ENCODE measurements at regions not wholly inside any gene's neighbourhood (a gene's known extent, or its start where the extent isn't known, plus 50 kb on each side); places are given as distances from the start of the nearest gene placed in this dataset.

DNA sequence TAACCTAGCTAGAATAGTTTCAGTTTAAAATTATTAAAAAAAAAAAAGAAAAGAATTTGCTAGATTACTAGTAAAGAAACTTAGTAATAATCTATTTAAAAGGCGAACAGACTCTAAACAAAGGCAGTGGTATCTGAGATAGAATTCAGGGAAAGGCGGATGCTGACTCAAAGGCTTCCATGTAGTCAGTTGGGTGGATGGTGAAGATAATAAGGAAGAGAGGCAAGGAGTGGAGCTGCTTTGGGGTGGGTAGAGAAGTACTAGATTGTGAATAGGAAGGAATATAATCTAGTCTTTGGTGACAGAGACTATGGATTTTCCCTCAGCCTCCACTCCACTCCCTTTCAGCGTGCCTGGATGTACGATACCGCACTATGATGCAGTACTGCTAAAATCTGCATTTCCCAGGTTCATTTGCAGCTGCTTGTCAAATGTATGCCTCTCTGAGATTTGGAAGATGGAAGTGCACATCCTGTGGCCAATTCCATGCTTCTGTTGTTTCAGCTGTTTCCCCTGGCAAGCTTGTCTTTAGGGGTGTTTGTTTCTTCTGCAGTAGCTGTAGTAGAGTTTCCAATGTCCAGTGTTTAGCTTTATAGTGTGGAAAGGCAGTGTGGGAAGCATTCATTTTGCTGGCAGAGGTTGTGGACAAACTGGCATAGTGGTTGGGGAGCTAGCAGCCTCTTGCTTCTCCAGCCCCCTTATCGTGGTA, 184.6 kb upstream of the NRIP1 start:
- Histone ChIP-seq H3K4me3 (no peak overlapping the region), H3K4me1 (peaks cover 0 to 16% (median 9%) of the 10 kb centered on the region in 10 experiments; a peak in 11 of 20 replicates), H3K27me3 (no peaks in the 10 kb centered on the region), H3K27ac (no peak overlapping the region), H3K9me3 (replicated peaks in 1 of 11) (peaks cover 0 to 11% (median 7%) of the 10 kb centered on the region in 11 experiments; a peak in 10 of 22 replicates), H3K36me3 (no peaks in the 10 kb centered on the region), H4K20me1 (no peaks in the 10 kb centered on the region), H3K9ac (no peak overlapping the region), H3K4me2 (no peak overlapping the region)
- no peak for TF ChIP-seq Cebpa-rat (IDR thresholded peaks at IDR 0.05)

DNA sequence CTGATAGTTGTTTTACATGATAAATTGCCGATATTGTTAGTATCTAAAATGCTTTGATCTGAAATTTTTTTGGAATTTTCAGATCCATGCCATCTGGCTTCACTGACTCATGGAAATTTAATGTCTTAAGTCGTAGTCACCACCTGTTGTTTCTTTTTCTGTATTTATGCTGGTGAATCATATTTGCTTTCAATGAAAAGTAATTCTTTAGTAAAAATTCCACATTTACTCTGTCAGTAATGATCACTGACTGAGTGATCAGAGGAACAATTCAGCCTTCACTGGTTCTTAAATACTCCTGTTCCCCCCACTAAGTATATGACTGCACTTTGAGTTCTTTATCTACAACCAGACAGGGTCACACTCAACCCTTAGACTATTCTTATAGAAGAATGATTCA, 185.6 kb upstream of the NRIP1 start:
- no peak for TF ChIP-seq Cebpa-rat (IDR thresholded peaks at IDR 0.05)
- Histone ChIP-seq H3K9me3 (replicated peaks in 1 of 11) (peaks cover 0 to 11% (median 7%) of the 10 kb centered on the region in 11 experiments; a peak in 10 of 22 replicates), H3K36me3 (no peaks in the 10 kb centered on the region), H3K4me2 (no peak overlapping the region), H3K9ac (no peak overlapping the region), H3K4me3 (no peak overlapping the region), H4K20me1 (no peaks in the 10 kb centered on the region), H3K4me1 (peaks cover 0 to 21% (median 9%) of the 10 kb centered on the region in 10 experiments; a peak in 11 of 20 replicates), H3K27ac (no peak overlapping the region), H3K27me3 (no peaks in the 10 kb centered on the region)

DNA sequence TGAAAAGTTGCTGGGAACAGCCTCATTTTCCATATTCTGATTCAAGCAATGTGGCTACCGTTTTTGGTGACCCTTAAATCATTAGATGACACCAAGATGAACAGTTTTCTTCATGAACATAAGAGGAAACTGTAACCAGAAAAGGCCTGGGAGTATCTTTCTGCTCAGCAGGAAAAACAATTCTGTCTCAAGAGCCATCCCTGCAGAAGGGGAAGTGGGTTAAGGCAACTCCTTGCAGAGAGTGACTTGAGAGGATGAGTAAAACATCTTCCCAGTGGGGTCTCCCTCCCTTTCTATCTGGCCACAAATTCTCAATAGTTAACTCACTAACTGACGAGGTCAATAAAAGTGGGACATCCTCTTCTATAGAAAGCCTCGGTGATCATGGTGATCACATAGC, 187.6 kb upstream of the NRIP1 start:
- Histone ChIP-seq H4K20me1 (no peaks in the 10 kb centered on the region), H3K4me3 (no peak overlapping the region), H3K9ac (no peak overlapping the region), H3K36me3 (no peaks in the 10 kb centered on the region), H3K27ac (0 out of 22 replicates have a peak overlapping the region, but pooled peaks of 1 of the 11 experiments have one; percentile 13), H3K4me1 (peaks cover 0 to 27% (median 9%) of the 10 kb centered on the region in 10 experiments; a peak in 11 of 20 replicates), H3K9me3 (replicated peaks in 1 of 11) (peaks cover 0 to 11% (median 7%) of the 10 kb centered on the region in 11 experiments; a peak in 10 of 22 replicates), H3K27me3 (no peaks in the 10 kb centered on the region), H3K4me2 (peak overlapping the region in 5 of 11 experiments; percentile 16 to 50 (median 30); a peak in 8 of 22 replicates)
- no peak for TF ChIP-seq Cebpa-rat (IDR thresholded peaks at IDR 0.05)

DNA sequence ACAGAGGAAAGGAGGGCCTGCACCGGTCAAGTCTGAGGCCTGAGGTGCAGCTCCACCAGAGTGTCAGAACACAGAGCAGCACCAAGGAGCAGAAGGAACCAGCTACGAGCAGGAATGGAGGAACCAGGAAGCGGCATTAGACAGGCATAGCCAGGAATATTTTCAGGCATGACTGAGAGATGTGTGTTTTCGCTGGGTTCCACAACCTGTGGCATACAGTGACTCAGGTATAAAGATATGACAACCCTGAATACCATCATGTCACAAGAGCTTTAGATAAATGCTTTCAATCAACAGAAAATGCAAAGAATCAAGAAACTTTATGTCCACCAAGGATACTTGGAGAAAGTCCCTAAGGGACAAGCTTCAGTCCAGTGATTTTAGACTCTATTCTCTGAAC, 189.3 kb upstream of the NRIP1 start:
- no peak overlapping the region for H3K4me2 ChIP-seq
- no peak overlapping the region for H3K27ac ChIP-seq
- peaks cover 0 to 11% (median 7%) of the 10 kb centered on the region in 11 experiments; a peak in 10 of 22 replicates for H3K9me3 ChIP-seq (replicated peaks in 1 of 11)
- H3K9ac ChIP-seq, result no peak overlapping the region
- H3K36me3 ChIP-seq, result no peaks in the 10 kb centered on the region
- H3K4me1 ChIP-seq, result peaks cover 0 to 27% (median 9%) of the 10 kb centered on the region in 10 experiments; a peak in 11 of 20 replicates
- H3K27me3 ChIP-seq, result no peaks in the 10 kb centered on the region
- no peak for TF ChIP-seq Cebpa-rat (IDR thresholded peaks at IDR 0.05)
- H3K4me3 ChIP-seq, result no peak overlapping the region
- H4K20me1 ChIP-seq, result no peaks in the 10 kb centered on the region

DNA sequence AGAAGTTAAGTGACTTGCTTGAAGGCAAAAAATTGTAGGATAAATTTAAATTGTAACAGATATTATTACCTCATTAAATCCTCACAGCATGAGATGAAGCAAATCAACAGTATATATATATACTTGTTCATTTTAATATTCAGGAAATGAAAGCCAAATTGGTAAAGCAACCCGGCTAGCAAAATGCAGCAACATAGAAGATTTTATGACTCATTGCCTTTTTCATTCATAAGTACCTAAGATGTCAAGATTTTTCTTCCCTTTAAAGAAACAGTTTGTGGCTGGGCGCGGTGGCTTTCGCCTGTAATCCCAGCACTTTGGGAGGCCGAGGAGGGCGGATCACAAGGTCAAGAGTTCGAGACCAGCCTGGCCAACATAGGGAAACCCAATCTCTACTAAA, 190.5 kb upstream of the NRIP1 start:
- H3K27ac ChIP-seq, result no peak overlapping the region
- H4K20me1 ChIP-seq, result no peaks in the 10 kb centered on the region
- H3K27me3 ChIP-seq, result no peaks in the 10 kb centered on the region
- H3K4me1 ChIP-seq, result peaks cover 0 to 27% (median 9%) of the 10 kb centered on the region in 10 experiments; a peak in 11 of 20 replicates
- H3K4me2 ChIP-seq, result peak overlapping the region in 2 of 11 experiments; percentile 2 to 42; a peak in 1 of 22 replicates
- peaks cover 0 to 11% (median 7%) of the 10 kb centered on the region in 11 experiments; a peak in 10 of 22 replicates for H3K9me3 ChIP-seq (replicated peaks in 1 of 11)
- no peaks in the 10 kb centered on the region for H3K36me3 ChIP-seq
- no peak overlapping the region for H3K4me3 ChIP-seq
- TF ChIP-seq Cebpa-rat (IDR thresholded peaks at IDR 0.05), result no peak
- H3K9ac ChIP-seq, result no peak overlapping the region

DNA sequence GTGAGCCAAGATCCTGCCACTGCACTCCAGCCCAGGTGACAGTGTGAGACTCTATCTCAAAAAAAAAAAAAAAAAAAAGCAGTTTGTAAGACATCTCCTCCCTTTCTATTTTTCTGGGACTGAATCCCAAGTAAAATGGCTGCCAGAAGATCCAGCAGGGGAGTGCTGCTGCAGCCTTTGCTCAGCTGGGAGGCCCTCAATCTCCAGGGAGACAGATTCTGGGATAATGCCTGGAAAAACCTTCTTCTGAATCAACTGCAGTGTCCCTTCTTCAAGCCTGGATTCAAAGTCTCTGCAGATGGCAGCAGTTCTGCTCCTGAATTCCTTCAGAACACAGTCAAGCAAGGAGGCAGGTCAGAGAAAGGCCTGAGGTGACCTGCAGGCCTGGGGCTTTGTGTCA, 191.0 kb upstream of the NRIP1 start:
- H3K4me1 ChIP-seq, result peaks cover 0 to 27% (median 9%) of the 10 kb centered on the region in 10 experiments; a peak in 11 of 20 replicates
- no peak overlapping the region for H3K9ac ChIP-seq
- peak overlapping the region in 2 of 11 experiments; percentile 2 to 42; a peak in 1 of 22 replicates for H3K4me2 ChIP-seq
- no peaks in the 10 kb centered on the region for H4K20me1 ChIP-seq
- peaks cover 0 to 14% (median 7%) of the 10 kb centered on the region in 11 experiments; a peak in 10 of 22 replicates for H3K9me3 ChIP-seq (replicated peaks in 1 of 11)
- H3K4me3 ChIP-seq, result no peak overlapping the region
- no peak overlapping the region for H3K27ac ChIP-seq
- no peaks in the 10 kb centered on the region for H3K27me3 ChIP-seq
- no peak for TF ChIP-seq Cebpa-rat (IDR thresholded peaks at IDR 0.05)
- H3K36me3 ChIP-seq, result no peaks in the 10 kb centered on the region

DNA sequence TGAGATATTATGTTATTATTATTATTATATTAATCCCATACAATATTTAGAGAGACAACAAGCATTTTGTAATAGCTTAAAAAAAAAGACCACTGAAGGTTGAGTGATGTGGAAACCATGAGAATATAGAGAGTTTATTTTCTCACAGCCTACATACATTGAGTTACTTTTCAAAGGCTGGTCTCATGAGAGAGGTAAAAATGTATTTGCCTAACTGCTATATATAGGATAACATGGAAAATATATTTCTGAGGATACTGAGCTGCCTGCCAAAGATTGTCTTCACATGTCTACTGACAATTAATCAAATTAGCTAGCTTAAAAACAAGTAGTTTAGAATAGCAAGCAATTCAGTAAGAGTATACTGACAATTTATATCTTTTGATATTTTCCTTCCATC, 192.2 kb upstream of the NRIP1 start:
- H3K9ac ChIP-seq, result no peak overlapping the region
- H3K27me3 ChIP-seq, result no peaks in the 10 kb centered on the region
- no peaks in the 10 kb centered on the region for H3K36me3 ChIP-seq
- H3K4me1 ChIP-seq, result peaks cover 0 to 24% (median 9%) of the 10 kb centered on the region in 10 experiments; a peak in 11 of 20 replicates
- H3K4me2 ChIP-seq, result no peak overlapping the region
- no peak for TF ChIP-seq Cebpa-rat (IDR thresholded peaks at IDR 0.05)
- peaks cover 0 to 19% (median 7%) of the 10 kb centered on the region in 11 experiments; a peak in 10 of 22 replicates for H3K9me3 ChIP-seq (replicated peaks in 1 of 11)
- no peaks in the 10 kb centered on the region for H4K20me1 ChIP-seq
- H3K4me3 ChIP-seq, result no peak overlapping the region
- no peak overlapping the region for H3K27ac ChIP-seq

DNA sequence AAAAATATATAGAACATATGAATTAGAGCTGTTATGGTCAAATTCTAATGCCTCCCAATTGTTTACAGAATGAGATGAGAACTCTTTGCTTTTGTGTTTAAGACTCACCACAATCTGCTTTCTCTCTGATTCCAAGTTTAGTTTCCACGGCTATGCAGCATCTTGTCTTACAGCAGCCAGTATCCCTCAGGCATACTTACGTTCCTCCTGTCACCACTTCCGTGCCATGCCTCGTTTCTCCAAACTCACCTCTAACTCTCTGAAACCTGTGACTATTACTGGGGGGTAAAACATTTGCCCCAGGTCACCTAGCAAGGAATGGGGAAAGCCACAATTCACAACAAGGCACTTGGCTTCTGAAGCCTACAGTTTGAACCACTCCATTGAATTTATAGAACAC, 192.8 kb upstream of the NRIP1 start:
- no peaks in the 10 kb centered on the region for H3K27me3 ChIP-seq
- H3K4me3 ChIP-seq, result no peak overlapping the region
- H3K36me3 ChIP-seq, result no peaks in the 10 kb centered on the region
- no peaks in the 10 kb centered on the region for H4K20me1 ChIP-seq
- H3K4me2 ChIP-seq, result no peak overlapping the region
- H3K9me3 ChIP-seq (replicated peaks in 1 of 11), result peaks cover 0 to 19% (median 7%) of the 10 kb centered on the region in 11 experiments; a peak in 11 of 22 replicates
- H3K4me1 ChIP-seq, result peaks cover 0 to 17% (median 4%) of the 10 kb centered on the region in 10 experiments; a peak in 11 of 20 replicates
- no peak for TF ChIP-seq Cebpa-rat (IDR thresholded peaks at IDR 0.05)
- no peak overlapping the region for H3K9ac ChIP-seq
- no peak overlapping the region for H3K27ac ChIP-seq

DNA sequence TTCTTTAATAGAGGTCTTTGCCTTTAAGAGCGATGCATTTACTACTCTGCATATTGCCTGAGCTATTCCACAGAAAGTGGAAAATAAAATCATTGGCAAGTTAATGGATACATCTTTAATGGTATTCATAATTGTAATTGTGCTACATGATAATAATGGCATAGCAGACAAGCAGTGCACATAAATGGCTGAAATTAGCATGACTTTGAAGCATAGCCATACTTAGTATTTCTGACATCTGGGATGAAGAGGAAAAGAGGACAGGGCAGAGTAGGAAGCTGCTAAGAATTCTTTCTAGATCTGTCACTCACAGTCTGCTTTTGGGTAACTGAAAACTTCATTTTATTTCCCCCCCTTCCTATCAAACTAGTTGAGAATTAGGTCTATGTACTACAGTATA, 195.0 kb upstream of the NRIP1 start:
- Histone ChIP-seq H3K4me2 (no peak overlapping the region), H3K27ac (no peak overlapping the region), H3K9me3 (replicated peaks in 1 of 11) (peaks cover 0 to 15% (median 0%) of the 10 kb centered on the region in 11 experiments; a peak in 8 of 22 replicates), H3K4me3 (no peak overlapping the region), H3K27me3 (no peaks in the 10 kb centered on the region), H3K36me3 (no peaks in the 10 kb centered on the region), H4K20me1 (no peaks in the 10 kb centered on the region), H3K4me1 (peaks cover 0 to 11% (median 0%) of the 10 kb centered on the region in 10 experiments; a peak in 5 of 20 replicates), H3K9ac (no peak overlapping the region)
- TF ChIP-seq Cebpa-rat (IDR thresholded peaks at IDR 0.05), result no peak
